A549 (cell line): ENCODE measurements at regions not wholly inside any gene's neighbourhood (a gene's known extent, or its start where the extent isn't known, plus 50 kb on each side); places are given as distances from the start of the nearest gene placed in this dataset.

ENCODE experiments used
- ATAC-seq, 2 experiments: fragments of 200-7000 bp in 1 of 2; fragments of >200 bp in 1 of 2; cut with Nextera tagmentation in 1 of 2; cut with Tn5 transposase in 1 of 2; 3 replicates each; pipeline versions ENCODE4 v1.8.0 to v1.9.1; 2018 to 2020; ENCODE audit warnings: mild to moderate bottlenecking in 1 of 2, moderate library complexity in 1 of 2
- CTCF ChIA-PET: fragments of 300-600 bp; sonication (Branson Sonifier 250); formaldehyde crosslinking; extraction: SDS; loops from one replicate; lab custom pipeline; 2021; ENCODE audit warnings: antibody characterized with exemption, inconsistent platforms; lab: Yijun Ruan, JAX
- POLR2A ChIA-PET: fragments of 350-600 bp; formaldehyde crosslinking; extraction: SDS; loops from one replicate; lab custom pipeline; 2021; ENCODE audit warnings: antibody characterized with exemption, inconsistent platforms; lab: Yijun Ruan, JAX
- DNase-seq, 2 experiments: peaks; one replicate each; pipeline versions ENCODE4 v3.0.0 to v3.0.0-alpha.2; 2011 to 2016; ENCODE audit warnings: low read depth in 1 of 2, low spot score in 1 of 2
- FAIRE-seq: peaks from 2 replicates; lab custom pipeline; 2011; peaks lifted over from hg19 to GRCh38; lab: Jason Lieb, UNC
- H3K27ac ChIP-seq, 2 experiments: fragments of >200 bp; sonication (Bioruptor Twin); formaldehyde crosslinking; 3 replicates each; pipeline ENCODE4 v1.5.1; 2016 to 2017
- H3K4me1 ChIP-seq: fragments of >200 bp; sonication (Bioruptor Twin); formaldehyde crosslinking; 3 replicates; pipeline ENCODE4 v1.6.1; 2016
- H3K4me2 ChIP-seq: fragments of >200 bp; sonication (Bioruptor Twin); formaldehyde crosslinking; 3 replicates; pipeline ENCODE4 v1.6.1; 2016
- H3K4me3 ChIP-seq: fragments of >200 bp; sonication (Bioruptor Twin); formaldehyde crosslinking; 3 replicates; pipeline ENCODE4 v1.5.1; 2016
- H3K9me3 ChIP-seq: fragments of >200 bp; sonication (Bioruptor Twin); formaldehyde crosslinking; 3 replicates; pipeline ENCODE4 v1.6.1; 2016
- ATOH8 ChIP-seq: fragments of 250-450 bp; sonication (Bioruptor Pico); IDR thresholded peaks from 2 replicates; pipeline ENCODE4 v1.5.0; 2020; ENCODE audit warnings: low read depth, mild to moderate bottlenecking, moderate library complexity
- BCL3 ChIP-seq: fragments of >200 bp; sonication (Bioruptor Twin); formaldehyde crosslinking; IDR thresholded peaks from 3 replicates; pipeline ENCODE4 v1.6.1; 2016
- CBX8 ChIP-seq: fragments of 200-600 bp; sonication (generic); IDR thresholded peaks from 2 replicates; pipeline ENCODE4 v1.6.1; 2016
- CHD2 ChIP-seq: fragments of 150-350 bp; IDR thresholded peaks from 2 replicates; pipeline ENCODE4 v1.6.1; 2014; ENCODE audit warnings: low read length; ENCODE audit not compliant: partially characterized antibody
- CTCF ChIP-seq: fragments of >200 bp; sonication (Bioruptor Twin); formaldehyde crosslinking; IDR thresholded peaks from 3 replicates; pipeline ENCODE4 v1.5.1; 2016
- E2F6 ChIP-seq: IDR thresholded peaks from 2 replicates; pipeline ENCODE4 v1.6.1; 2012; ENCODE audit warnings: low read depth, borderline replicate concordance
- EP300 ChIP-seq, 2 experiments: fragments of >200 bp; sonication (Bioruptor Twin); formaldehyde crosslinking; IDR thresholded peaks; 2 replicates in 1 of 2; 3 replicates in 1 of 2; pipeline ENCODE4 v1.6.1; 2016 to 2017
- FOSB ChIP-seq: fragments of 250-450 bp; sonication (Bioruptor Pico); IDR thresholded peaks from 2 replicates; pipeline ENCODE4 v1.5.0; 2020; ENCODE audit warnings: mild to moderate bottlenecking, moderate library complexity
- FOSL2 ChIP-seq, 2 experiments: fragments of 450-650 bp in 1 of 2; fragments of >200 bp in 1 of 2; sonication (Bioruptor Twin) in 1 of 2; formaldehyde crosslinking; IDR thresholded peaks; 2 replicates each; pipeline versions ENCODE4 v1.5.0 to v1.6.1; 2016 to 2020; ENCODE audit warnings: mild to moderate bottlenecking in 1 of 2, moderate library complexity in 1 of 2
- GATA3 ChIP-seq: IDR thresholded peaks from 2 replicates; pipeline ENCODE4 v1.6.1; 2012; ENCODE audit warnings: borderline replicate concordance
- HMGXB4 ChIP-seq: fragments of 250-450 bp; sonication (Bioruptor Pico); IDR thresholded peaks from 2 replicates; pipeline ENCODE4 v1.5.0; 2021; ENCODE audit warnings: mild to moderate bottlenecking, moderate library complexity, borderline replicate concordance
- HOXA7 ChIP-seq: fragments of 250-450 bp; sonication (Bioruptor Pico); IDR thresholded peaks from 2 replicates; pipeline ENCODE4 v1.5.0; 2020; ENCODE audit warnings: mild to moderate bottlenecking, moderate library complexity
- HOXB13 ChIP-seq: fragments of 250-450 bp; sonication (Bioruptor Pico); IDR thresholded peaks from 2 replicates; pipeline ENCODE4 v1.5.0; 2020; ENCODE audit warnings: low read depth, mild to moderate bottlenecking, moderate library complexity
- JUN ChIP-seq, 2 experiments: fragments of >200 bp; sonication (Bioruptor Twin); formaldehyde crosslinking; IDR thresholded peaks; 2 replicates in 1 of 2; 3 replicates in 1 of 2; pipeline ENCODE4 v1.6.1; 2016 to 2017
- KDM1A ChIP-seq: fragments of 200-600 bp; sonication (generic); IDR thresholded peaks from 2 replicates; pipeline ENCODE4 v1.6.1; 2016; ENCODE audit warnings: low read depth, mild to moderate bottlenecking
- MAX ChIP-seq: IDR thresholded peaks from 2 replicates; pipeline ENCODE4 v1.6.1; 2012
- MAZ ChIP-seq: fragments of 150-350 bp; IDR thresholded peaks from 2 replicates; pipeline ENCODE4 v1.6.1; 2014; ENCODE audit warnings: antibody characterized with exemption, low read depth, low read length, borderline replicate concordance
- MYC ChIP-seq: IDR thresholded peaks from 2 replicates; pipeline ENCODE4 v1.6.1; 2012; ENCODE audit warnings: mild to moderate bottlenecking, inconsistent platforms, low read length, improper control_type of control experiment, borderline replicate concordance
- NFE2L2 ChIP-seq: fragments of 150-350 bp; conservative IDR thresholded peaks from 2 replicates; pipeline ENCODE4 v1.6.1; 2014; ENCODE audit warnings: low read length
- NR3C1 ChIP-seq: fragments of >200 bp; sonication (Bioruptor Twin); formaldehyde crosslinking; IDR thresholded peaks from 3 replicates; pipeline ENCODE4 v1.6.1; 2017
- PBX3 ChIP-seq: IDR thresholded peaks from 2 replicates; pipeline ENCODE4 v1.6.1; 2012
- POLR2A ChIP-seq: IDR thresholded peaks from 2 replicates; pipeline ENCODE4 v1.6.1; 2012; ENCODE audit warnings: mild to moderate bottlenecking, low read length
- RAD21 ChIP-seq, 2 experiments: fragments of >200 bp in 1 of 2; sonication (Bioruptor Twin) in 1 of 2; formaldehyde crosslinking in 1 of 2; IDR thresholded peaks in 1 of 2; conservative IDR thresholded peaks in 1 of 2; 2 replicates in 1 of 2; 3 replicates in 1 of 2; pipeline ENCODE4 v1.6.1; 2012 to 2018; ENCODE audit warnings: inconsistent platforms in 1 of 2
- RARB ChIP-seq: fragments of 250-450 bp; sonication (Bioruptor Pico); IDR thresholded peaks from 2 replicates; pipeline ENCODE4 v1.8.0; 2021; ENCODE audit warnings: mild to moderate bottlenecking, moderate library complexity
- RNF2 ChIP-seq: fragments of 200-600 bp; sonication (generic); IDR thresholded peaks from 2 replicates; pipeline ENCODE4 v1.6.1; 2016; ENCODE audit warnings: low read depth, mild to moderate bottlenecking, antibody characterized with exemption, moderate library complexity, borderline replicate concordance
- SREBF2 ChIP-seq: fragments of 450-650 bp; IDR thresholded peaks from 2 replicates; pipeline ENCODE4 v1.6.1; 2014; ENCODE audit warnings: mild to moderate bottlenecking, moderate library complexity
- TP53 ChIP-seq: fragments of 250-450 bp; sonication (Bioruptor Pico); IDR thresholded peaks from 2 replicates; pipeline ENCODE4 v1.5.0; 2021; ENCODE audit warnings: mild to moderate bottlenecking, moderate library complexity
- ZC3H11A ChIP-seq: fragments of 450-650 bp; IDR thresholded peaks from 2 replicates; pipeline ENCODE4 v1.6.1; 2014; ENCODE audit warnings: antibody characterized with exemption, mild to moderate bottlenecking
- WGBS: methylation state at CpG from one replicate; pipeline ENCODE4 v1.1.6; 2017; ENCODE audit errors: missing lambda C conversion rate; 5-methylcytosine and 5-hydroxymethylcytosine counted together

- ATAC-seq = no peak
- no peaks in the 10 kb centered on the region; the same call in 2 of the 3 replicates for H3K9me3 ChIP-seq
- CTCF ChIA-PET = no interaction called here
- no peak overlapping the region for H3K4me3 ChIP-seq
- no peak for FAIRE-seq
- no peak for TF ChIP-seq SREBF2
- no peak for TF ChIP-seq EP300 (IDR thresholded peaks at IDR 0.05)
- no peak for TF ChIP-seq PBX3
- POLR2A ChIA-PET = no interaction called here
- H3K4me1 ChIP-seq = no peaks in the 10 kb centered on the region
- H3K27ac ChIP-seq = no peak overlapping the region
- no peak overlapping the region for H3K4me2 ChIP-seq
- no peak for DNase-seq
- 30% methylated on average over 5 of the region's 5 CpGs for WGBS
Measured at GRCh38 chr2:750628-751027, 73.4 kb upstream of the TMEM18 start.

- Histone ChIP-seq H3K9me3 (no peaks in the 10 kb centered on the region; the same call in 2 of the 3 replicates), H3K27ac (no peak overlapping the region), H3K4me3 (no peak overlapping the region), H3K4me1 (no peaks in the 10 kb centered on the region), H3K4me2 (no peak overlapping the region)
- ATAC-seq = no peak
- TF ChIP-seq HOXA7 (CRISPR knock-in tag) (no peak), CTCF (no peak), HMGXB4 (CRISPR knock-in tag) (no peak), RNF2 (no peak), JUN (IDR thresholded peaks at IDR 0.05) (no peak), KDM1A (no peak), RARB (no peak), MAZ (no peak), MAX (no peak), GATA3 (no peak), E2F6 (no peak)
- POLR2A ChIA-PET = no interaction called here
- no peak for DNase-seq
- CTCF ChIA-PET = no interaction called here
- peak; percentile 79 for FAIRE-seq
- 27% methylated on average over 12 of the region's 12 CpGs for WGBS
Measured at GRCh38 chr2:747762-748351, 70.7 kb upstream of the TMEM18 start.

GRCh38 chr2:746697-747096 is 69.5 kb upstream of the TMEM18 start:
- H3K4me1 ChIP-seq = no peaks in the 10 kb centered on the region; the same call in 2 of the 3 replicates
- ChIA-PET POLR2A (no interaction called here), CTCF (no interaction called here)
- FAIRE-seq (no peak), ATAC-seq (no peak), DNase-seq (no peak)
- WGBS = 38% methylated on average over 4 of the region's 4 CpGs
- H3K27ac ChIP-seq = no peak overlapping the region
- no peaks in the 10 kb centered on the region; the same call in 2 of the 3 replicates for H3K9me3 ChIP-seq
- no peak overlapping the region for H3K4me2 ChIP-seq
- no peak overlapping the region for H3K4me3 ChIP-seq
- TF ChIP-seq CBX8 (no peak), GATA3 (no peak), TP53 (CRISPR knock-in tag) (no peak), HOXA7 (CRISPR knock-in tag) (no peak), ZC3H11A (no peak), EP300 (IDR thresholded peaks at IDR 0.05) (no peak), POLR2A (no peak), FOSB (CRISPR knock-in tag) (no peak), RAD21 (conservative IDR thresholded peaks at IDR 0.05 in 1 of 2, IDR thresholded peaks at IDR 0.05 in 1 of 2) (no peak), ATOH8 (no peak), RARB (no peak), MYC (no peak), NR3C1 (no peak), BCL3 (no peak), NFE2L2 (no peak), HOXB13 (CRISPR knock-in tag) (no peak), CHD2 (no peak), FOSL2 (IDR thresholded peaks at IDR 0.05) (no peak), FOSL2 (CRISPR knock-in tag; IDR thresholded peaks at IDR 0.05) (no peak)
